OCI-LY1 (cell line): ENCODE measurements at regions not wholly inside any gene's neighbourhood (a gene's known extent, or its start where the extent isn't known, plus 50 kb on each side); places are given as distances from the start of the nearest gene placed in this dataset.

Experiments
- EZH2 ChIP-seq: fragments of 200-600 bp; sonication (generic), shearing (Covaris generic); IDR thresholded peaks from 2 replicates; pipeline ENCODE4 v1.8.0; 2017; ENCODE audit warnings: borderline replicate concordance, mixed run types, mild to moderate bottlenecking, antibody characterized with exemption, low read length, moderate library complexity, mixed read lengths
- TF ChIP-seq, protein P1 (sequence below): fragments of 200-600 bp; sonication (generic), shearing (Covaris generic); IDR thresholded peaks from 2 replicates; pipeline ENCODE4 v1.5.1; 2017; ENCODE audit warnings: mild to moderate bottlenecking, antibody characterized with exemption, low read length, moderate library complexity, mixed read lengths

DNA sequence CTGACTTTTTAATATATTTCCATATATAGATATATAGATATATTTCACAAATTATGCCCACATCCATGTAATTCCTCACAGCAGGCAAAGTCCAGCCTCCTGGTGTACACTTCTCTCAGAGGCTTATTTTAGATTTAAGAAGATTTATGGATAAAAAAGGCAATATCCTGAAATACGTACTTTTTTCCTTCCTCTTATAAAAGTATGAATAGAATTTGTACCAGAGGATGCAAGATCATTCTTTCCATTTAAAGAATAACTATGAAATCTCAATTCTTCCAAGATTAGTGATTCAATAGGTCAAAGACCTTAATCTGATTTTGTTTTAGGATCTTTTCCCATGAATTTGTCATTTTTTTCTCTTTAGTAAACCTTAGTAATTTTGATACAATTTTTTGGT, 597.9 kb upstream of the TBL1XR1 start:
- TF ChIP-seq, protein P1, sequence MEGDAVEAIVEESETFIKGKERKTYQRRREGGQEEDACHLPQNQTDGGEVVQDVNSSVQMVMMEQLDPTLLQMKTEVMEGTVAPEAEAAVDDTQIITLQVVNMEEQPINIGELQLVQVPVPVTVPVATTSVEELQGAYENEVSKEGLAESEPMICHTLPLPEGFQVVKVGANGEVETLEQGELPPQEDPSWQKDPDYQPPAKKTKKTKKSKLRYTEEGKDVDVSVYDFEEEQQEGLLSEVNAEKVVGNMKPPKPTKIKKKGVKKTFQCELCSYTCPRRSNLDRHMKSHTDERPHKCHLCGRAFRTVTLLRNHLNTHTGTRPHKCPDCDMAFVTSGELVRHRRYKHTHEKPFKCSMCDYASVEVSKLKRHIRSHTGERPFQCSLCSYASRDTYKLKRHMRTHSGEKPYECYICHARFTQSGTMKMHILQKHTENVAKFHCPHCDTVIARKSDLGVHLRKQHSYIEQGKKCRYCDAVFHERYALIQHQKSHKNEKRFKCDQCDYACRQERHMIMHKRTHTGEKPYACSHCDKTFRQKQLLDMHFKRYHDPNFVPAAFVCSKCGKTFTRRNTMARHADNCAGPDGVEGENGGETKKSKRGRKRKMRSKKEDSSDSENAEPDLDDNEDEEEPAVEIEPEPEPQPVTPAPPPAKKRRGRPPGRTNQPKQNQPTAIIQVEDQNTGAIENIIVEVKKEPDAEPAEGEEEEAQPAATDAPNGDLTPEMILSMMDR: no peak
- no peak for TF ChIP-seq EZH2
